Mesendoderm (in vitro differentiated cells): ENCODE measurements at regions not wholly inside any gene's neighbourhood (a gene's known extent, or its start where the extent isn't known, plus 50 kb on each side); places are given as distances from the start of the nearest gene placed in this dataset.

Experiments
- DNase-seq: peaks from one replicate; pipeline ENCODE4 v3.0.0; 2013
- H2AK5ac ChIP-seq: 2 replicates; pipeline ENCODE4 v1.6.1; 2013; ENCODE audit warnings: low read length, inconsistent platforms
- H2BK120ac ChIP-seq: 2 replicates; pipeline ENCODE4 v1.6.1; 2013; ENCODE audit warnings: low read depth, mild to moderate bottlenecking, low read length, moderate library complexity, mixed read lengths
- H2BK15ac ChIP-seq: replicated peaks from 2 replicates; pipeline ENCODE4 v1.6.1; 2013; ENCODE audit warnings: low read depth, mild to moderate bottlenecking, moderate library complexity
- H2BK5ac ChIP-seq: 2 replicates; pipeline ENCODE4 v1.6.1; 2013; ENCODE audit warnings: low read length, inconsistent platforms
- H3K18ac ChIP-seq: 2 replicates; pipeline ENCODE4 v1.6.1; 2013; ENCODE audit warnings: mild to moderate bottlenecking, low read length, mixed read lengths
- H3K23ac ChIP-seq: one replicate; pipeline ENCODE4 v1.6.1; 2013; ENCODE audit warnings: low read length
- H3K27ac ChIP-seq: 2 replicates; pipeline ENCODE4 v1.5.1; 2013; ENCODE audit warnings: low read depth, mild to moderate bottlenecking, inconsistent platforms, low read length, moderate library complexity
- H3K27me3 ChIP-seq: 2 replicates; pipeline ENCODE4 v1.6.1; 2013; ENCODE audit warnings: low read length, control low read depth, mild to moderate bottlenecking, inconsistent platforms; ENCODE audit not compliant: insufficient read depth, poor library complexity
- H3K36me3 ChIP-seq: 2 replicates; pipeline ENCODE4 v1.6.1; 2013; ENCODE audit warnings: low read length, inconsistent platforms; ENCODE audit not compliant: control insufficient read depth, insufficient read depth
- H3K4ac ChIP-seq: one replicate; pipeline ENCODE4 v1.6.1; 2013; ENCODE audit warnings: low read depth, mild to moderate bottlenecking, low read length, moderate library complexity
- H3K4me1 ChIP-seq: 2 replicates; pipeline ENCODE4 v1.6.1; 2013; ENCODE audit warnings: low read depth, low read length, inconsistent platforms; ENCODE audit not compliant: control insufficient read depth
- H3K4me2 ChIP-seq: 2 replicates; pipeline ENCODE4 v1.6.1; 2013; ENCODE audit warnings: low read length
- H3K4me3 ChIP-seq: 2 replicates; pipeline ENCODE4 v1.5.1; 2013; ENCODE audit warnings: mild to moderate bottlenecking, low read length
- H3K56ac ChIP-seq: one replicate; pipeline ENCODE4 v1.6.1; 2013; ENCODE audit warnings: low read length
- H3K79me1 ChIP-seq: 2 replicates; pipeline ENCODE4 v1.6.1; 2013; ENCODE audit warnings: low read length, inconsistent platforms
- H3K79me2 ChIP-seq: 2 replicates; pipeline ENCODE4 v1.6.1; 2013; ENCODE audit warnings: mild to moderate bottlenecking, low read length; ENCODE audit not compliant: control insufficient read depth, insufficient read depth
- H3K9ac ChIP-seq: 2 replicates; pipeline ENCODE4 v1.6.1; 2013; ENCODE audit warnings: low read length, inconsistent platforms
- H4K5ac ChIP-seq: one replicate; pipeline ENCODE4 v1.6.1; 2013; ENCODE audit warnings: low read length
- H4K8ac ChIP-seq: one replicate; pipeline ENCODE4 v1.6.1; 2013; ENCODE audit warnings: low read depth, mild to moderate bottlenecking, control low read depth, low read length, moderate library complexity
- WGBS: extraction: QIAGEN DNeasy Blood & Tissue Kit; methylation state at CpG from one replicate; pipeline ENCODE4 v1.1.7; 2013; ENCODE audit warnings: low lambda C conversion rate, missing lambda C conversion rate; ENCODE audit not compliant: insufficient coverage; ENCODE audit errors: extremely low coverage; 5-methylcytosine and 5-hydroxymethylcytosine counted together

- Histone ChIP-seq H3K23ac (no peak overlapping the region), H3K56ac (no peak overlapping the region), H3K4ac (no peak overlapping the region), H4K5ac (no peak overlapping the region), H3K27ac (no peak overlapping the region), H3K9ac (no peak overlapping the region), H3K79me2 (no peaks in the 10 kb centered on the region), H4K8ac (no peak overlapping the region), H3K36me3 (no peaks in the 10 kb centered on the region), H3K4me2 (no peak overlapping the region), H2BK5ac (no peak overlapping the region), H3K18ac (no peak overlapping the region), H3K4me3 (no peak overlapping the region), H3K27me3 (no peaks in the 10 kb centered on the region), H2BK120ac (no peak overlapping the region), H3K79me1 (no peaks in the 10 kb centered on the region), H3K4me1 (peaks cover 3% of the 10 kb centered on the region), H2AK5ac (no peak overlapping the region), H2BK15ac (no peak overlapping the region)
- no peak for DNase-seq
- WGBS: no CpG with 5 or more reads among the region's 1 CpG
Observed at GRCh38 chr13:103403814-103404213, 337.6 kb upstream of the SLC10A2 start.

GRCh38 chr13:103403148-103403740 is 337.0 kb upstream of the SLC10A2 start:
- H3K4me1 ChIP-seq: peaks cover 3% of the 10 kb centered on the region
- no peak overlapping the region for H4K5ac ChIP-seq
- no peaks in the 10 kb centered on the region for H3K79me2 ChIP-seq
- no peak overlapping the region for H2BK5ac ChIP-seq
- no peak overlapping the region for H2BK120ac ChIP-seq
- no peaks in the 10 kb centered on the region for H3K36me3 ChIP-seq
- H2AK5ac ChIP-seq: no peak overlapping the region
- H3K27ac ChIP-seq: no peak overlapping the region
- H2BK15ac ChIP-seq: no peak overlapping the region
- no peaks in the 10 kb centered on the region for H3K79me1 ChIP-seq
- H4K8ac ChIP-seq: no peak overlapping the region
- no peak overlapping the region for H3K9ac ChIP-seq
- no CpG with 5 or more reads among the region's 4 CpGs for WGBS
- H3K23ac ChIP-seq: no peak overlapping the region
- H3K56ac ChIP-seq: no peak overlapping the region
- H3K4ac ChIP-seq: no peak overlapping the region
- H3K27me3 ChIP-seq: no peaks in the 10 kb centered on the region
- H3K18ac ChIP-seq: no peak overlapping the region
- DNase-seq: no peak
- H3K4me2 ChIP-seq: no peak overlapping the region
- no peak overlapping the region for H3K4me3 ChIP-seq

GRCh38 chr13:103395139-103395538 is 328.9 kb upstream of the SLC10A2 start:
- no peak overlapping the region for H3K18ac ChIP-seq

GRCh38 chr13:103394618-103395017 is 328.4 kb upstream of the SLC10A2 start:
- Histone ChIP-seq H2BK120ac (no peak overlapping the region), H3K4me3 (no peak overlapping the region), H3K36me3 (no peaks in the 10 kb centered on the region), H3K18ac (no peak overlapping the region), H3K4ac (no peak overlapping the region), H3K23ac (no peak overlapping the region), H2BK15ac (no peak overlapping the region), H3K79me2 (no peaks in the 10 kb centered on the region), H3K79me1 (no peaks in the 10 kb centered on the region), H3K27ac (no peak overlapping the region), H3K4me1 (no peaks in the 10 kb centered on the region), H3K9ac (no peak overlapping the region), H3K27me3 (no peaks in the 10 kb centered on the region), H4K5ac (no peak overlapping the region), H2BK5ac (no peak overlapping the region), H3K56ac (no peak overlapping the region), H3K4me2 (no peak overlapping the region), H2AK5ac (no peak overlapping the region), H4K8ac (no peak overlapping the region)
- no CpG with 5 or more reads among the region's 2 CpGs for WGBS
- DNase-seq: no peak

More at GRCh38 chr13:103395139-103395538, 328.9 kb upstream of the SLC10A2 start:
- H3K36me3 ChIP-seq: no peaks in the 10 kb centered on the region
- no peak overlapping the region for H4K8ac ChIP-seq
- no peak overlapping the region for H3K4me2 ChIP-seq
- no peak overlapping the region for H2BK15ac ChIP-seq
- H3K4me1 ChIP-seq: no peaks in the 10 kb centered on the region
- H3K4ac ChIP-seq: no peak overlapping the region
- H3K79me2 ChIP-seq: no peaks in the 10 kb centered on the region
- H2AK5ac ChIP-seq: no peak overlapping the region
- no peaks in the 10 kb centered on the region for H3K27me3 ChIP-seq
- no peak overlapping the region for H4K5ac ChIP-seq
- no peaks in the 10 kb centered on the region for H3K79me1 ChIP-seq
- no peak overlapping the region for H3K23ac ChIP-seq
- H3K56ac ChIP-seq: no peak overlapping the region
- H3K4me3 ChIP-seq: no peak overlapping the region
- H3K9ac ChIP-seq: no peak overlapping the region
- no peak for DNase-seq
- H2BK120ac ChIP-seq: no peak overlapping the region
- no CpG with 5 or more reads among the region's 2 CpGs for WGBS
- H2BK5ac ChIP-seq: no peak overlapping the region
- H3K27ac ChIP-seq: no peak overlapping the region

GRCh38 chr13:103391936-103392335 is 325.7 kb upstream of the SLC10A2 start:
- whole genome bisulfite sequencing: no CpG with 5 or more reads among the region's 3 CpGs

GRCh38 chr13:103388839-103389238 is 322.6 kb upstream of the SLC10A2 start:
- Histone ChIP-seq H3K4me2 (no peak overlapping the region), H4K5ac (no peak overlapping the region)
- WGBS: no CpG with 5 or more reads among the region's 1 CpG

More at GRCh38 chr13:103391936-103392335, 325.7 kb upstream of the SLC10A2 start:
- Histone ChIP-seq H3K23ac (no peak overlapping the region), H3K4me1 (no peaks in the 10 kb centered on the region), H4K5ac (no peak overlapping the region), H3K79me1 (no peaks in the 10 kb centered on the region), H3K56ac (no peak overlapping the region), H2AK5ac (no peak overlapping the region), H4K8ac (no peak overlapping the region), H3K4ac (no peak overlapping the region), H3K27me3 (no peaks in the 10 kb centered on the region), H3K4me3 (no peak overlapping the region), H3K18ac (no peak overlapping the region), H3K79me2 (no peaks in the 10 kb centered on the region), H3K36me3 (no peaks in the 10 kb centered on the region), H2BK5ac (no peak overlapping the region), H2BK15ac (no peak overlapping the region), H2BK120ac (no peak overlapping the region), H3K9ac (no peak overlapping the region), H3K4me2 (no peak overlapping the region), H3K27ac (no peak overlapping the region)
- DNase-seq: no peak

More at GRCh38 chr13:103388839-103389238, 322.6 kb upstream of the SLC10A2 start:
- no peak overlapping the region for H2BK120ac ChIP-seq
- no peak overlapping the region for H3K9ac ChIP-seq
- H3K18ac ChIP-seq: no peak overlapping the region
- H4K8ac ChIP-seq: no peak overlapping the region
- no peak overlapping the region for H2BK5ac ChIP-seq
- peak; percentile 8 for DNase-seq
- H2BK15ac ChIP-seq: no peak overlapping the region
- no peak overlapping the region for H3K23ac ChIP-seq
- no peak overlapping the region for H3K56ac ChIP-seq
- H3K27ac ChIP-seq: no peak overlapping the region
- no peak overlapping the region for H3K4ac ChIP-seq
- no peaks in the 10 kb centered on the region for H3K27me3 ChIP-seq
- no peaks in the 10 kb centered on the region for H3K4me1 ChIP-seq
- no peak overlapping the region for H3K4me3 ChIP-seq
- H3K79me1 ChIP-seq: no peaks in the 10 kb centered on the region
- no peaks in the 10 kb centered on the region for H3K79me2 ChIP-seq
- H2AK5ac ChIP-seq: no peak overlapping the region
- H3K36me3 ChIP-seq: no peaks in the 10 kb centered on the region
